BLaER1 (cell line): ENCODE measurements at regions not wholly inside any gene's neighbourhood (a gene's known extent, or its start where the extent isn't known, plus 50 kb on each side); places are given as distances from the start of the nearest gene placed in this dataset.
"Not testable (repeated sequence)": the region's sequence is repeated elsewhere in the genome, so short reads cannot be mapped to it uniquely, and the experiment has no call there.

ENCODE experiments used
- H3K27ac ChIP-seq: shearing (Covaris generic); formaldehyde crosslinking; 2 replicates; pipeline ENCODE4 v1.8.1; 2022
- H3K27me3 ChIP-seq: shearing (Covaris generic); formaldehyde crosslinking; 2 replicates; pipeline ENCODE4 v1.8.1; 2022
- H3K36me3 ChIP-seq: shearing (Covaris generic); formaldehyde crosslinking; 2 replicates; pipeline ENCODE4 v1.8.1; 2022
- H3K4me1 ChIP-seq: shearing (Covaris generic); formaldehyde crosslinking; 2 replicates; pipeline ENCODE4 v1.8.1; 2022
- H3K4me2 ChIP-seq: shearing (Covaris generic); formaldehyde crosslinking; 2 replicates; pipeline ENCODE4 v1.8.1; 2022
- H3K4me3 ChIP-seq: shearing (Covaris generic); formaldehyde crosslinking; 2 replicates; pipeline ENCODE4 v1.8.1; 2022
- H3K9ac ChIP-seq: shearing (Covaris generic); formaldehyde crosslinking; 2 replicates; pipeline ENCODE4 v1.8.1; 2022
- H3K9me3 ChIP-seq: shearing (Covaris generic); formaldehyde crosslinking; 2 replicates; pipeline ENCODE4 v1.8.1; 2022
- H4K20me1 ChIP-seq: shearing (Covaris generic); formaldehyde crosslinking; 2 replicates; pipeline ENCODE4 v1.8.1; 2022
- Cebpa-rat ChIP-seq: shearing (Covaris generic); IDR thresholded peaks from 2 replicates; pipeline ENCODE4 v1.8.1; 2022

GRCh38 chr9:134571326-134571931, 70.2 kb upstream of the COL5A1 start:
- TF ChIP-seq Cebpa-rat = no peak

GRCh38 chr9:134571946-134572917, 69.4 kb upstream of the COL5A1 start:
- H3K4me1 ChIP-seq = peaks cover 49% of the 10 kb centered on the region
- H3K36me3 ChIP-seq = no peaks in the 10 kb centered on the region
- H3K9me3 ChIP-seq = peaks cover under 1% of the 10 kb centered on the region; the same call in 1 of the 2 replicates
- H3K4me2 ChIP-seq = peak overlapping the region; percentile 96
- TF ChIP-seq Cebpa-rat = no peak
- no peaks in the 10 kb centered on the region for H4K20me1 ChIP-seq
- no peak overlapping the region; the same call in 1 of the 2 replicates for H3K9ac ChIP-seq
- no peaks in the 10 kb centered on the region for H3K27me3 ChIP-seq
- H3K27ac ChIP-seq = no peak overlapping the region
- 0 out of 2 replicates have a peak overlapping the region, but pooled peaks have one; percentile 56 for H3K4me3 ChIP-seq

More at GRCh38 chr9:134571326-134571931, 70.2 kb upstream of the COL5A1 start:
- peak overlapping the region; percentile 96 for H3K4me2 ChIP-seq
- peaks cover 49% of the 10 kb centered on the region for H3K4me1 ChIP-seq
- H3K9me3 ChIP-seq = peaks cover 8% of the 10 kb centered on the region
- peak overlapping the region; percentile 56 for H3K4me3 ChIP-seq
- no peaks in the 10 kb centered on the region for H3K36me3 ChIP-seq
- peak overlapping the region; percentile 59 for H3K9ac ChIP-seq
- H4K20me1 ChIP-seq = no peaks in the 10 kb centered on the region
- peak overlapping the region; percentile 72 for H3K27ac ChIP-seq
- H3K27me3 ChIP-seq = no peaks in the 10 kb centered on the region

GRCh38 chr9:134574686-134575085, 66.9 kb upstream of the COL5A1 start:
- H3K4me2 ChIP-seq, H3K9me3 ChIP-seq, H4K20me1 ChIP-seq, H3K27ac ChIP-seq, H3K27me3 ChIP-seq, H3K9ac ChIP-seq, H3K4me3 ChIP-seq, H3K36me3 ChIP-seq: not testable (repeated sequence)
- H3K4me1 ChIP-seq = peaks cover 29% of the 10 kb centered on the region

- Histone ChIP-seq H3K4me1 (peaks cover 24% of the 10 kb centered on the region), H3K9me3 (no peaks in the 10 kb centered on the region), H3K27ac (no peak overlapping the region), H3K27me3 (no peaks in the 10 kb centered on the region), H4K20me1 (no peaks in the 10 kb centered on the region), H3K4me2 (no peak overlapping the region), H3K9ac (no peak overlapping the region), H3K36me3 (no peaks in the 10 kb centered on the region), H3K4me3 (no peak overlapping the region)
- no peak for TF ChIP-seq Cebpa-rat
Measured at GRCh38 chr9:134575103-134575900, 66.3 kb upstream of the COL5A1 start.

GRCh38 chr9:134575901-134576176, 65.8 kb upstream of the COL5A1 start:
- 0 out of 2 replicates have a peak, but pooled peaks cover 1% of the 10 kb centered on the region for H3K9me3 ChIP-seq
- H3K4me2 ChIP-seq = no peak overlapping the region
- H3K27ac ChIP-seq = no peak overlapping the region
- no peak overlapping the region for H3K4me3 ChIP-seq
- no peak overlapping the region for H3K9ac ChIP-seq
- no peaks in the 10 kb centered on the region for H3K36me3 ChIP-seq
- H3K27me3 ChIP-seq = no peaks in the 10 kb centered on the region
- H3K4me1 ChIP-seq = peaks cover 19% of the 10 kb centered on the region
- H4K20me1 ChIP-seq = no peaks in the 10 kb centered on the region
- no peak for TF ChIP-seq Cebpa-rat

- Histone ChIP-seq H3K4me1 (peaks cover 24% of the 10 kb centered on the region), H3K9ac (no peak overlapping the region), H4K20me1 (no peaks in the 10 kb centered on the region), H3K27ac (no peak overlapping the region), H3K9me3 (0 out of 2 replicates have a peak, but pooled peaks cover 3% of the 10 kb centered on the region), H3K27me3 (no peaks in the 10 kb centered on the region), H3K36me3 (no peaks in the 10 kb centered on the region), H3K4me3 (no peak overlapping the region), H3K4me2 (peak overlapping the region; percentile 34)
- TF ChIP-seq Cebpa-rat = no peak
Measured at GRCh38 chr9:134585021-134585561, 56.5 kb upstream of the COL5A1 start.

GRCh38 chr9:134585746-134586706, 55.6 kb upstream of the COL5A1 start:
- Histone ChIP-seq H4K20me1 (no peaks in the 10 kb centered on the region), H3K9me3 (0 out of 2 replicates have a peak, but pooled peaks cover under 1% of the 10 kb centered on the region), H3K4me1 (peaks cover 28% of the 10 kb centered on the region), H3K36me3 (no peaks in the 10 kb centered on the region), H3K4me2 (peak overlapping the region; percentile 34), H3K27me3 (no peaks in the 10 kb centered on the region), H3K9ac (no peak overlapping the region), H3K4me3 (no peak overlapping the region), H3K27ac (no peak overlapping the region)
- no peak for TF ChIP-seq Cebpa-rat

- Histone ChIP-seq H3K9me3 (no peaks in the 10 kb centered on the region), H3K4me3 (no peak overlapping the region), H3K9ac (no peak overlapping the region), H3K36me3 (no peaks in the 10 kb centered on the region), H4K20me1 (no peaks in the 10 kb centered on the region), H3K27ac (no peak overlapping the region), H3K4me1 (peaks cover 34% of the 10 kb centered on the region), H3K4me2 (peak overlapping the region; percentile 34; the same call in 1 of the 2 replicates), H3K27me3 (no peaks in the 10 kb centered on the region)
- TF ChIP-seq Cebpa-rat = no peak
Measured at GRCh38 chr9:134589748-134590147, 51.9 kb upstream of the COL5A1 start.
